Heart left ventricle (tissue), 13 donors: ENCODE measurements at regions not wholly inside any gene's neighbourhood (a gene's known extent, or its start where the extent isn't known, plus 50 kb on each side); places are given as distances from the start of the nearest gene placed in this dataset.

Experiments used
- CTCF ChIP-seq, 12 donors: fragments of 200-600 bp; sonication (generic) in 4 of 12; IDR thresholded peaks; one replicate each; pipeline versions ENCODE4 v1.5.0 to v1.8.0; 2018 to 2022; ENCODE audit warnings: antibody characterized with exemption in 12 of 12, mild to moderate bottlenecking in 5 of 12
- POLR2A ChIP-seq, 2 donors: fragments of 450-650 bp; IDR thresholded peaks; one replicate each; pipeline ENCODE4 v1.6.1; 2017; ENCODE audit warnings: antibody characterized with exemption in 2 of 2, mild to moderate bottlenecking in 2 of 2, moderate library complexity in 2 of 2
- donor health status: ischemic (EF 13 %, LVEDD 7.1; RV severe dilation, severe dysfunction).
- donor health status: DM: no; HTN: yes; CAD: no.
- donor health status: DM: no; HTN: no; CAD: no.
- donor health status: ischemic (EF 25% LVEDD 6.9; RV normal size, moderate dysfunction).
- donor health status: ischemic (EF 25% LVEDD 5.7; RV mildly dilated, moderate dysfunction).
- donor health status: ischemic (EF 35%, LVEDD 5.7; RV mildly dilated, moderate dysfunction).
- donor health status: nonischemic (EF 11% LVEDD 7.7; RV severe dilation, severe dysfunction).
- donor health status: DM: yes; HTN: yes; CAD: no.
- donor health status: PGD.
- donor health status: ischemic (EF 29% LVEDD 5.4; RV normal size, mild dysfunction).
- donor health status: nonischemic (EF 23%, LVEDD 6.1; RV moderate dilation, normal function).

- TF ChIP-seq CTCF (IDR thresholded peaks at IDR 0.05) = no peak
- no peak for TF ChIP-seq POLR2A (IDR thresholded peaks at IDR 0.05)
These were observed 65.8 kb upstream of the SHISA2 start for GRCh38 chr13:26117620-26118019.
